ENCODE measurements at regions not wholly inside any gene's neighbourhood (a gene's known extent, or its start where the extent isn't known, plus 50 kb on each side); places are given as distances from the start of the nearest gene placed in this dataset.

- Histone ChIP-seq H3K4me3 (ENCODE audit: low read length) (no peak overlapping the region), H3K27me3 (ENCODE audit: insufficient read depth, low read length) (no peaks in the 10 kb centered on the region), H3K9me3 (ENCODE audit: insufficient read depth, low read depth, low read length) (no peaks in the 10 kb centered on the region), H3K27ac (ENCODE audit: low read length) (no peak overlapping the region), H3K4me1 (ENCODE audit: insufficient read depth, low read length) (peaks cover 16% of the 10 kb centered on the region), H3K36me3 (ENCODE audit: insufficient read depth, low read depth, low read length) (no peaks in the 10 kb centered on the region), H3K9ac (ENCODE audit: low read depth, low read length) (peak overlapping the region; percentile 21; the same call in 1 of the 2 replicates)
Observed at GRCh38 chr21:41678016-41678923, 88.6 kb downstream of the RIPK4 start.

GRCh38 chr21:41677671-41678015 lies 89.2 kb downstream of the RIPK4 start:
- H3K9me3 ChIP-seq (ENCODE audit: insufficient read depth, low read depth, low read length), result no peaks in the 10 kb centered on the region
- no peak overlapping the region for H3K9ac ChIP-seq (ENCODE audit: low read depth, low read length)
- H3K27ac ChIP-seq (ENCODE audit: low read length), result no peak overlapping the region
- H3K27me3 ChIP-seq (ENCODE audit: insufficient read depth, low read length), result no peaks in the 10 kb centered on the region
- H3K36me3 ChIP-seq (ENCODE audit: insufficient read depth, low read depth, low read length), result no peaks in the 10 kb centered on the region
- H3K4me1 ChIP-seq (ENCODE audit: insufficient read depth, low read length), result peaks cover 20% of the 10 kb centered on the region
- no peak overlapping the region for H3K4me3 ChIP-seq (ENCODE audit: low read length)

DNA sequence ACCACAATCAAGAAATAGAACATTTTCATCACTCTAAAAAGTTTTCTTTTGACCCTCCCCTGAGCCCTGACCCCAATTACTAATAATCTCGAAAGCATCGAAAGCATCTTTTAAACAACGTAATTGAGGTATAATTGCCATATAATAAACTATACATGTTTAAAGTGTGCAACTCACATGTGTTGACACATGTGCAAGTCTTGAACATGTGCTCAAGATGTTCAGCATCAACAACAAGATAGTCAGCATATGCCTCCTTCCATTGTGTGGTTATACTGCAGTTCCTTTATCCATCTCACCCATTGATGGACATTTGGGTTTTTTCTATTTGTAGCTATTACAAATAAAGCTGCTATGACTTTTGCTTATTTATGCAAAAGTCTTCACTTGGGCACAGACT lies 90.7 kb downstream of the RIPK4 start:
- no peak overlapping the region for H3K9ac ChIP-seq (ENCODE audit: low read depth, low read length)
- no peak overlapping the region for H3K4me3 ChIP-seq (ENCODE audit: low read length)
- H3K4me1 ChIP-seq (ENCODE audit: insufficient read depth, low read length), result peaks cover 20% of the 10 kb centered on the region
- H3K9me3 ChIP-seq (ENCODE audit: insufficient read depth, low read depth, low read length), result no peaks in the 10 kb centered on the region
- no peaks in the 10 kb centered on the region for H3K27me3 ChIP-seq (ENCODE audit: insufficient read depth, low read length)
- H3K36me3 ChIP-seq (ENCODE audit: insufficient read depth, low read depth, low read length), result no peaks in the 10 kb centered on the region
- H3K27ac ChIP-seq (ENCODE audit: low read length), result no peak overlapping the region

- H3K27me3 ChIP-seq (ENCODE audit: insufficient read depth, low read length), result no peaks in the 10 kb centered on the region
- H3K9ac ChIP-seq (ENCODE audit: low read depth, low read length), result no peak overlapping the region
Observed at GRCh38 chr21:41675574-41675973, 91.3 kb downstream of the RIPK4 start.

DNA sequence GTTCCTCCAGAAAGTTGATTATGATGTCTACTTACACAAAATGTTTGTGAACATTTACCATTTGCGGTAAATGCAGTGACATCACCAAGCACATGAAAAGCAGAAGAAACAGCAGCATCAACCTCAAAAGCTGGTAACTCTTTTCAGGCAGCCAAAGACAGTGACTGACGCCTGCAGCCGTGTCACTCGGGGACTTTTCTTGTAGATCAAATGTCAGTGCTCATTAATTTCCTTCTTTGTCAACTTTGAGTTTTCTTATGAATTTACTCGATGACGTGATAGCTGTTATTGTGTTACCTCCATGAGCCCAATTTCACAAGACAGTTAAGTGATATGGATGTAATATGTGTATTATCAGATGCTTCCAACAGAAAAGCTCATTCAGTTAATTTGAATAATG lies 92.5 kb downstream of the RIPK4 start:
- H3K36me3 ChIP-seq (ENCODE audit: insufficient read depth, low read depth, low read length), result no peaks in the 10 kb centered on the region
- peaks cover 20% of the 10 kb centered on the region for H3K4me1 ChIP-seq (ENCODE audit: insufficient read depth, low read length)
- H3K27me3 ChIP-seq (ENCODE audit: insufficient read depth, low read length), result no peaks in the 10 kb centered on the region
- no peak overlapping the region for H3K4me3 ChIP-seq (ENCODE audit: low read length)
- no peaks in the 10 kb centered on the region for H3K9me3 ChIP-seq (ENCODE audit: insufficient read depth, low read depth, low read length)
- H3K9ac ChIP-seq (ENCODE audit: low read depth, low read length), result no peak overlapping the region
- H3K27ac ChIP-seq (ENCODE audit: low read length), result no peak overlapping the region

More at GRCh38 chr21:41675574-41675973, 91.3 kb downstream of the RIPK4 start:
- Histone ChIP-seq H3K27ac (ENCODE audit: low read length) (no peak overlapping the region), H3K4me3 (ENCODE audit: low read length) (no peak overlapping the region), H3K9me3 (ENCODE audit: insufficient read depth, low read depth, low read length) (no peaks in the 10 kb centered on the region), H3K4me1 (ENCODE audit: insufficient read depth, low read length) (peaks cover 20% of the 10 kb centered on the region), H3K36me3 (ENCODE audit: insufficient read depth, low read depth, low read length) (no peaks in the 10 kb centered on the region)

GRCh38 chr21:41673596-41674335 lies 93.1 kb downstream of the RIPK4 start:
- Histone ChIP-seq H3K27ac (ENCODE audit: low read length) (no peak overlapping the region), H3K4me3 (ENCODE audit: low read length) (no peak overlapping the region), H3K27me3 (ENCODE audit: insufficient read depth, low read length) (no peaks in the 10 kb centered on the region), H3K9ac (ENCODE audit: low read depth, low read length) (no peak overlapping the region), H3K36me3 (ENCODE audit: insufficient read depth, low read depth, low read length) (no peaks in the 10 kb centered on the region), H3K4me1 (ENCODE audit: insufficient read depth, low read length) (peaks cover 20% of the 10 kb centered on the region), H3K9me3 (ENCODE audit: insufficient read depth, low read depth, low read length) (no peaks in the 10 kb centered on the region)

- Histone ChIP-seq H3K27ac (ENCODE audit: low read length) (no peak overlapping the region), H3K4me1 (ENCODE audit: insufficient read depth, low read length) (peaks cover 13% of the 10 kb centered on the region), H3K9ac (ENCODE audit: low read depth, low read length) (no peak overlapping the region), H3K36me3 (ENCODE audit: insufficient read depth, low read depth, low read length) (no peaks in the 10 kb centered on the region), H3K27me3 (ENCODE audit: insufficient read depth, low read length) (no peaks in the 10 kb centered on the region), H3K4me3 (ENCODE audit: low read length) (no peak overlapping the region), H3K9me3 (ENCODE audit: insufficient read depth, low read depth, low read length) (no peaks in the 10 kb centered on the region)
Observed at GRCh38 chr21:41673071-41673470, 93.8 kb downstream of the RIPK4 start.

DNA sequence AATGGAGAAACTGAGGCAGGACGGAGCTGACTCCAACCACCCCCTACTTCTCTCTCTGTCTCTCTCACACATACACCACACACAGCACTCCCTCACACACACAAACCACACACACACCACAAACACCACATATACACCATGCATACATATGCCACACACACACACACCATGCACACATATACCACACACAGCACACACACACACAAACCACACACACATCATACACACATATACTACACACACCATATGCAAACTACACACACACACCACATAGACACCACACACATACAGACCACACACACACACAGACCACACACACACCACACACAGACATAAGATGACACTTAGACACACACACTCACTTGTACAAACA lies 94.3 kb downstream of the RIPK4 start:
- Histone ChIP-seq H3K27ac (ENCODE audit: low read length) (no peak overlapping the region), H3K9ac (ENCODE audit: low read depth, low read length) (no peak overlapping the region), H3K36me3 (ENCODE audit: insufficient read depth, low read depth, low read length) (no peaks in the 10 kb centered on the region), H3K27me3 (ENCODE audit: insufficient read depth, low read length) (no peaks in the 10 kb centered on the region), H3K9me3 (ENCODE audit: insufficient read depth, low read depth, low read length) (no peaks in the 10 kb centered on the region), H3K4me3 (ENCODE audit: low read length) (no peak overlapping the region), H3K4me1 (ENCODE audit: insufficient read depth, low read length) (peaks cover 10% of the 10 kb centered on the region; the same call in 1 of the 2 replicates)

- Histone ChIP-seq H3K27ac (ENCODE audit: low read length) (no peak overlapping the region), H3K4me1 (ENCODE audit: insufficient read depth, low read length) (peaks cover 10% of the 10 kb centered on the region; the same call in 1 of the 2 replicates)
Observed at GRCh38 chr21:41671859-41672542, 94.9 kb downstream of the RIPK4 start.

DNA sequence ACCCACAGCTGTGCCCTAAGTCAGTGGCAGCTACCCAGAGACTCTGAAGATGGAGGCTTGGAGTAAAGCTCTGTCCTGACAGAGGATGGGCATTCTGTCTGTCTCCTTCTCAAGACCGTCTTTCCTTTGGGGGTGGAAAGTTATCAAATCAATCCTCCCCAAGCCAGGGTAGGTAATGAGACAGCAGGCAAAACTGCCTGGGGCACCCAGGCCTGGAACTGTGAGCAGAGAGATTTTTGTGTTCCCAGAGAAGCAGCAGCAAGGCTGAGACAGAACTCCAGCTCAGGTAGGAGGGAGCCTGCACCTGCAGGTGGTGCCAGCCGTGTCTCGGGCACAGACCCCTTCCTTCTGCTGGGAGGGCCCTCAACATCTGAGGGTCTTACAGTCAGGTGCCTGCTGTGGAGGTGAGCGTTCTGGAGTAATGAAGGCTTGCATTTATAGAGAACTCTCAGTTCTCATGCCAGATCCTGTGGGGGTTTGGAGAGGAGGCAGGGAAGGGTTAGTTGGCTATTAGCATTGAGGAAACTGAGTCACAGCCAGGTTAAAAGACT lies 95.6 kb downstream of the RIPK4 start:
- no peaks in the 10 kb centered on the region for H3K9me3 ChIP-seq (ENCODE audit: insufficient read depth, low read depth, low read length)
- no peak overlapping the region for H3K27ac ChIP-seq (ENCODE audit: low read length)
- H3K36me3 ChIP-seq (ENCODE audit: insufficient read depth, low read depth, low read length), result no peaks in the 10 kb centered on the region
- no peak overlapping the region for H3K4me3 ChIP-seq (ENCODE audit: low read length)
- H3K27me3 ChIP-seq (ENCODE audit: insufficient read depth, low read length), result no peaks in the 10 kb centered on the region
- H3K9ac ChIP-seq (ENCODE audit: low read depth, low read length), result no peak overlapping the region
- H3K4me1 ChIP-seq (ENCODE audit: insufficient read depth, low read length), result peaks cover 10% of the 10 kb centered on the region; the same call in 1 of the 2 replicates

More at GRCh38 chr21:41671859-41672542, 94.9 kb downstream of the RIPK4 start:
- H3K9me3 ChIP-seq (ENCODE audit: insufficient read depth, low read depth, low read length), result no peaks in the 10 kb centered on the region
- no peaks in the 10 kb centered on the region for H3K36me3 ChIP-seq (ENCODE audit: insufficient read depth, low read depth, low read length)
- no peak overlapping the region for H3K4me3 ChIP-seq (ENCODE audit: low read length)
- H3K27me3 ChIP-seq (ENCODE audit: insufficient read depth, low read length), result no peaks in the 10 kb centered on the region
- no peak overlapping the region for H3K9ac ChIP-seq (ENCODE audit: low read depth, low read length)

GRCh38 chr21:41670056-41670805 lies 96.6 kb downstream of the RIPK4 start:
- H3K27ac ChIP-seq (ENCODE audit: low read length), result no peak overlapping the region
- H3K4me1 ChIP-seq (ENCODE audit: insufficient read depth, low read length), result peaks cover 10% of the 10 kb centered on the region; the same call in 1 of the 2 replicates
- H3K27me3 ChIP-seq (ENCODE audit: insufficient read depth, low read length), result no peaks in the 10 kb centered on the region
- H3K36me3 ChIP-seq (ENCODE audit: insufficient read depth, low read depth, low read length), result no peaks in the 10 kb centered on the region
- H3K9ac ChIP-seq (ENCODE audit: low read depth, low read length), result no peak overlapping the region
- H3K4me3 ChIP-seq (ENCODE audit: low read length), result no peak overlapping the region
- no peaks in the 10 kb centered on the region for H3K9me3 ChIP-seq (ENCODE audit: insufficient read depth, low read depth, low read length)
